CD14-positive monocyte (primary cell): ENCODE measurements at regions not wholly inside any gene's neighbourhood (a gene's known extent, or its start where the extent isn't known, plus 50 kb on each side); places are given as distances from the start of the nearest gene placed in this dataset.

Experiments used
- DNase-seq, 3 donors: peaks; one replicate each; pipeline ENCODE4 v3.0.0-alpha.2; 2011 to 2022
- H2AFZ ChIP-seq: 2 replicates; pipeline ENCODE4 v1.6.0; 2012; ENCODE audit warnings: mild to moderate bottlenecking, low read depth, low read length, inconsistent platforms; ENCODE audit not compliant: insufficient read depth, poor library complexity, severe bottlenecking
- H3K27ac ChIP-seq, 2 donors: 1 replicate in 1 of 2; 2 replicates in 1 of 2; pipeline ENCODE4 v1.5.1; 2012 to 2013; ENCODE audit warnings: low read length in 2 of 2, control low read depth in 1 of 2, inconsistent platforms in 1 of 2, low read depth in 1 of 2, mild to moderate bottlenecking in 1 of 2
- H3K27me3 ChIP-seq, 2 donors: one replicate each; pipeline versions ENCODE4 v1.6.0 to v1.6.1; 2011 to 2013; ENCODE audit warnings: low read length in 2 of 2; ENCODE audit not compliant: control insufficient read depth in 2 of 2, insufficient read depth in 2 of 2
- H3K36me3 ChIP-seq, 2 donors: replicated peaks in 1 of 2; 1 replicate in 1 of 2; 2 replicates in 1 of 2; pipeline versions ENCODE4 v1.5.1 to v1.6.1; 2012 to 2013; ENCODE audit warnings: low read length in 2 of 2, control low read depth in 1 of 2, inconsistent platforms in 1 of 2, mild to moderate bottlenecking in 1 of 2; ENCODE audit not compliant: insufficient read depth in 2 of 2, control insufficient read depth in 1 of 2
- H3K4me1 ChIP-seq, 2 donors: 1 replicate in 1 of 2; 2 replicates in 1 of 2; pipeline versions ENCODE4 v1.5.1 to v1.6.1; 2012 to 2013; ENCODE audit warnings: low read length in 2 of 2, control low read depth in 1 of 2, inconsistent platforms in 1 of 2, mild to moderate bottlenecking in 1 of 2, moderate library complexity in 1 of 2; ENCODE audit not compliant: insufficient read depth in 2 of 2, control insufficient read depth in 1 of 2
- H3K4me2 ChIP-seq: replicated peaks from 2 replicates; pipeline ENCODE3; 2012; ENCODE audit warnings: low read length, moderate library complexity, mild to moderate bottlenecking; ENCODE audit not compliant: poor library complexity, severe bottlenecking; ENCODE audit errors: extremely low read depth
- H3K4me3 ChIP-seq, 3 experiments: fragments of 200-600 bp in 1 of 3; sonication (generic) in 1 of 3; replicated peaks in 1 of 3; 1 replicate in 2 of 3; 2 replicates in 1 of 3; pipeline ENCODE4 v1.5.1; 2011 to 2013; ENCODE audit warnings: low read length in 3 of 3, mild to moderate bottlenecking in 3 of 3, control low read depth in 2 of 3, low read depth in 2 of 3, inconsistent platforms in 1 of 3, moderate library complexity in 1 of 3
- H3K79me2 ChIP-seq: 2 replicates; pipeline ENCODE4 v1.6.0; 2012; ENCODE audit warnings: mild to moderate bottlenecking, control low read depth, inconsistent platforms, low read length, moderate library complexity; ENCODE audit not compliant: insufficient read depth
- H3K9ac ChIP-seq: 2 replicates; pipeline ENCODE4 v1.6.0; 2017; ENCODE audit warnings: low read length, mild to moderate bottlenecking; ENCODE audit not compliant: insufficient read depth, poor library complexity, severe bottlenecking
- H3K9me3 ChIP-seq, 2 donors: replicated peaks in 1 of 2; 1 replicate in 1 of 2; 2 replicates in 1 of 2; pipeline versions ENCODE4 v1.5.1 to v1.6.1; 2012 to 2013; ENCODE audit warnings: low read length in 2 of 2, control low read depth in 1 of 2; ENCODE audit not compliant: control insufficient read depth in 1 of 2, insufficient read depth in 1 of 2
- H4K20me1 ChIP-seq: 2 replicates; pipeline ENCODE4 v1.6.0; 2012; ENCODE audit warnings: mild to moderate bottlenecking, low read length, control low read depth, moderate library complexity; ENCODE audit not compliant: insufficient read depth
- H3K27ac Mint-ChIP-seq, 7 donors: one replicate each; pipeline ENCODE4 v1.8.0; 2020; ENCODE audit warnings: mild to moderate bottlenecking in 7 of 7, mixed read lengths in 7 of 7, moderate library complexity in 6 of 7, inconsistent platforms in 2 of 7
- H3K27me3 Mint-ChIP-seq, 3 donors: one replicate each; pipeline ENCODE4 v1.8.0; 2021 to 2022; ENCODE audit warnings: low read depth in 3 of 3, mild to moderate bottlenecking in 3 of 3, mixed read lengths in 3 of 3, moderate library complexity in 3 of 3, inconsistent platforms in 1 of 3
- H3K36me3 Mint-ChIP-seq, 2 donors: one replicate each; pipeline ENCODE4 v1.8.0; 2020; ENCODE audit warnings: mixed read lengths in 2 of 2, inconsistent platforms in 1 of 2, mild to moderate bottlenecking in 1 of 2
- H3K4me1 Mint-ChIP-seq: one replicate; pipeline ENCODE4 v1.8.0; 2020; ENCODE audit warnings: mild to moderate bottlenecking, mixed read lengths
- H3K4me3 Mint-ChIP-seq, 2 donors: one replicate each; pipeline ENCODE4 v1.8.0; 2020; ENCODE audit warnings: mild to moderate bottlenecking in 2 of 2, mixed read lengths in 2 of 2, moderate library complexity in 1 of 2
- H3K9me3 Mint-ChIP-seq, 7 donors: one replicate each; pipeline ENCODE4 v1.8.0; 2020 to 2022; ENCODE audit warnings: mixed read lengths in 7 of 7, mild to moderate bottlenecking in 6 of 7, moderate library complexity in 6 of 7, inconsistent platforms in 2 of 7
- WGBS: methylation state at CpG from one replicate; pipeline ENCODE4 v1.1.5; 2013; ENCODE audit warnings: missing lambda C conversion rate; ENCODE audit not compliant: insufficient coverage; 5-methylcytosine and 5-hydroxymethylcytosine counted together
- intact Hi-C, 2 donors: fragments of 100-400 bp; cut with micrococcal nuclease; formaldehyde crosslinking; loops; one replicate each; pipeline versions ENCODE4 v1.15.0 to v1.15.1; 2023
- TF ChIP-seq, protein P1 (sequence below): fragments of 200-600 bp; IDR thresholded peaks from one replicate; pipeline ENCODE4 v1.8.0; 2022; ENCODE audit warnings: antibody characterized with exemption, mild to moderate bottlenecking

GRCh38 chr13:56718791-56719190 is 421.9 kb upstream of the PRR20A start:
- TF ChIP-seq, protein P1, sequence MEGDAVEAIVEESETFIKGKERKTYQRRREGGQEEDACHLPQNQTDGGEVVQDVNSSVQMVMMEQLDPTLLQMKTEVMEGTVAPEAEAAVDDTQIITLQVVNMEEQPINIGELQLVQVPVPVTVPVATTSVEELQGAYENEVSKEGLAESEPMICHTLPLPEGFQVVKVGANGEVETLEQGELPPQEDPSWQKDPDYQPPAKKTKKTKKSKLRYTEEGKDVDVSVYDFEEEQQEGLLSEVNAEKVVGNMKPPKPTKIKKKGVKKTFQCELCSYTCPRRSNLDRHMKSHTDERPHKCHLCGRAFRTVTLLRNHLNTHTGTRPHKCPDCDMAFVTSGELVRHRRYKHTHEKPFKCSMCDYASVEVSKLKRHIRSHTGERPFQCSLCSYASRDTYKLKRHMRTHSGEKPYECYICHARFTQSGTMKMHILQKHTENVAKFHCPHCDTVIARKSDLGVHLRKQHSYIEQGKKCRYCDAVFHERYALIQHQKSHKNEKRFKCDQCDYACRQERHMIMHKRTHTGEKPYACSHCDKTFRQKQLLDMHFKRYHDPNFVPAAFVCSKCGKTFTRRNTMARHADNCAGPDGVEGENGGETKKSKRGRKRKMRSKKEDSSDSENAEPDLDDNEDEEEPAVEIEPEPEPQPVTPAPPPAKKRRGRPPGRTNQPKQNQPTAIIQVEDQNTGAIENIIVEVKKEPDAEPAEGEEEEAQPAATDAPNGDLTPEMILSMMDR, result no peak
- H3K4me3 Mint-ChIP-seq, result no peak overlapping the region
- no peaks in the 10 kb centered on the region for H3K9me3 ChIP-seq
- H3K4me2 ChIP-seq, result no peak overlapping the region
- H3K79me2 ChIP-seq, result no peaks in the 10 kb centered on the region
- DNase-seq, result no peak
- no peaks in the 10 kb centered on the region for H3K4me1 ChIP-seq
- H3K9ac ChIP-seq, result no peak overlapping the region
- H3K36me3 Mint-ChIP-seq, result no peaks in the 10 kb centered on the region
- H3K27me3 Mint-ChIP-seq, result no peaks in the 10 kb centered on the region
- no CpG with 5 or more reads among the region's 1 CpG for WGBS
- no peak overlapping the region for H3K27ac Mint-ChIP-seq
- H3K9me3 Mint-ChIP-seq, result peaks cover 0 to 1% (median 0%) of the 10 kb centered on the region in 7 donors
- no peaks in the 10 kb centered on the region for H3K36me3 ChIP-seq
- H2AFZ ChIP-seq, result no peak overlapping the region
- intact Hi-C loops, result no loop called here
- H4K20me1 ChIP-seq, result no peaks in the 10 kb centered on the region
- no peaks in the 10 kb centered on the region for H3K4me1 Mint-ChIP-seq
- no peak overlapping the region for H3K27ac ChIP-seq
- no peaks in the 10 kb centered on the region for H3K27me3 ChIP-seq
- no peak overlapping the region for H3K4me3 ChIP-seq

GRCh38 chr13:56720841-56721240 is 419.9 kb upstream of the PRR20A start:
- Histone ChIP-seq H3K9ac (no peak overlapping the region), H3K27ac (no peak overlapping the region), H3K4me3 (no peak overlapping the region), H3K79me2 (no peaks in the 10 kb centered on the region), H3K27me3 (no peaks in the 10 kb centered on the region), H4K20me1 (no peaks in the 10 kb centered on the region), H3K4me1 (no peaks in the 10 kb centered on the region), H3K4me2 (no peak overlapping the region), H3K9me3 (no peaks in the 10 kb centered on the region), H3K36me3 (no peaks in the 10 kb centered on the region), H2AFZ (no peak overlapping the region)
- H3K36me3 Mint-ChIP-seq, result no peaks in the 10 kb centered on the region
- no peaks in the 10 kb centered on the region for H3K4me1 Mint-ChIP-seq
- no peaks in the 10 kb centered on the region for H3K27me3 Mint-ChIP-seq
- WGBS, result no CpG with 5 or more reads among the region's 1 CpG
- H3K9me3 Mint-ChIP-seq, result peaks cover 0 to 1% (median 0%) of the 10 kb centered on the region in 7 donors
- H3K27ac Mint-ChIP-seq, result no peak overlapping the region
- DNase-seq, result no peak
- intact Hi-C loops, result no loop called here
- TF ChIP-seq, protein P1, result no peak
- H3K4me3 Mint-ChIP-seq, result no peak overlapping the region
